Suprapubic skin (tissue), 4 donors: ENCODE measurements at regions not wholly inside any gene's neighbourhood (a gene's known extent, or its start where the extent isn't known, plus 50 kb on each side); places are given as distances from the start of the nearest gene placed in this dataset.

Source experiments
- DNase-seq, 2 donors: peaks; one replicate each; pipeline ENCODE4 v3.0.0-alpha.2; 2019; ENCODE audit warnings: low spot score in 2 of 2
- H3K27ac ChIP-seq: fragments of 200-600 bp; sonication (generic); one replicate; pipeline ENCODE4 v1.5.1; 2019
- H3K27me3 ChIP-seq: fragments of 200-600 bp; sonication (generic); one replicate; pipeline ENCODE4 v1.5.1; 2019
- H3K36me3 ChIP-seq: fragments of 200-600 bp; sonication (generic); one replicate; pipeline ENCODE4 v1.5.1; 2019
- H3K4me1 ChIP-seq: fragments of 200-600 bp; sonication (generic); one replicate; pipeline ENCODE4 v1.5.1; 2019
- H3K4me3 ChIP-seq: fragments of 200-600 bp; sonication (generic); one replicate; pipeline ENCODE4 v1.5.1; 2019; ENCODE audit warnings: mild to moderate bottlenecking
- H3K9me3 ChIP-seq: fragments of 200-600 bp; sonication (generic); one replicate; pipeline ENCODE4 v1.5.1; 2019
- EP300 ChIP-seq: sonication (generic); formaldehyde crosslinking; IDR thresholded peaks from one replicate; pipeline ENCODE4 v1.6.1; 2017; ENCODE audit warnings: antibody characterized with exemption
- POLR2A ChIP-seq, 2 donors: fragments of 450-650 bp; IDR thresholded peaks; one replicate each; pipeline ENCODE4 v1.6.1; 2017; ENCODE audit warnings: antibody characterized with exemption in 2 of 2, mild to moderate bottlenecking in 2 of 2, moderate library complexity in 2 of 2
- POLR2AphosphoS5 ChIP-seq, 3 donors: sonication (generic); formaldehyde crosslinking; IDR thresholded peaks; one replicate each; pipeline ENCODE4 v1.6.1; 2017; ENCODE audit warnings: antibody characterized with exemption in 3 of 3
- WGBS: methylation state at CpG from one replicate; pipeline ENCODE4 v1.1.5; 2018; 5-methylcytosine and 5-hydroxymethylcytosine counted together
- TF ChIP-seq, protein P1 (sequence below), 2 donors: fragments of 200-600 bp in 1 of 2; fragments of 450-650 bp in 1 of 2; sonication (generic) in 1 of 2; IDR thresholded peaks; one replicate each; pipeline ENCODE4 v1.5.1; 2016 to 2019; ENCODE audit warnings: antibody characterized with exemption in 2 of 2, mild to moderate bottlenecking in 1 of 2, moderate library complexity in 1 of 2

DNA sequence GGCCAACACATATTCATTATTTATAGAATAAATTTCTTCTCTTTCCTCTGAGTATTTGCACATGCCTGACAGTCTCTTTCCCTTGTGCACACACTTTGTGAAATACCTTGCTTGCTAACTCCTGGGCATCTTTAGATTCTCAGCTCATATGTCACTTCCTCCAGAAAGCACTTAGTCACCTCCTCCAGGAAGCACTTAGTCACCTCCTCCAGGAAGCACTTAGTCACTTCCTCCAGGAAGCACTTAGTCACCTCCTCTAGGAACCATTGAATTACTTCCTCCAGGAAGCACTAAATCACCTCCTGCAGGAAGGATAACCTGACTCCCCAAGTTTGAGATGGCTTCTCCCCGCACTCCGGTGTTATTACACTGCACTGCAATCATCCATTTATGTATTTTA, 462.5 kb upstream of the EEF2KMT start:
- no peaks in the 10 kb centered on the region for H3K9me3 ChIP-seq
- DNase-seq = no peak
- 84% methylated on average over 2 of the region's 2 CpGs for WGBS
- H3K27me3 ChIP-seq = no peaks in the 10 kb centered on the region
- H3K27ac ChIP-seq = no peak overlapping the region
- no peaks in the 10 kb centered on the region for H3K36me3 ChIP-seq
- H3K4me3 ChIP-seq = no peak overlapping the region
- TF ChIP-seq, protein P1, sequence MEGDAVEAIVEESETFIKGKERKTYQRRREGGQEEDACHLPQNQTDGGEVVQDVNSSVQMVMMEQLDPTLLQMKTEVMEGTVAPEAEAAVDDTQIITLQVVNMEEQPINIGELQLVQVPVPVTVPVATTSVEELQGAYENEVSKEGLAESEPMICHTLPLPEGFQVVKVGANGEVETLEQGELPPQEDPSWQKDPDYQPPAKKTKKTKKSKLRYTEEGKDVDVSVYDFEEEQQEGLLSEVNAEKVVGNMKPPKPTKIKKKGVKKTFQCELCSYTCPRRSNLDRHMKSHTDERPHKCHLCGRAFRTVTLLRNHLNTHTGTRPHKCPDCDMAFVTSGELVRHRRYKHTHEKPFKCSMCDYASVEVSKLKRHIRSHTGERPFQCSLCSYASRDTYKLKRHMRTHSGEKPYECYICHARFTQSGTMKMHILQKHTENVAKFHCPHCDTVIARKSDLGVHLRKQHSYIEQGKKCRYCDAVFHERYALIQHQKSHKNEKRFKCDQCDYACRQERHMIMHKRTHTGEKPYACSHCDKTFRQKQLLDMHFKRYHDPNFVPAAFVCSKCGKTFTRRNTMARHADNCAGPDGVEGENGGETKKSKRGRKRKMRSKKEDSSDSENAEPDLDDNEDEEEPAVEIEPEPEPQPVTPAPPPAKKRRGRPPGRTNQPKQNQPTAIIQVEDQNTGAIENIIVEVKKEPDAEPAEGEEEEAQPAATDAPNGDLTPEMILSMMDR (IDR thresholded peaks at IDR 0.05) = no peak
- no peaks in the 10 kb centered on the region for H3K4me1 ChIP-seq

DNA sequence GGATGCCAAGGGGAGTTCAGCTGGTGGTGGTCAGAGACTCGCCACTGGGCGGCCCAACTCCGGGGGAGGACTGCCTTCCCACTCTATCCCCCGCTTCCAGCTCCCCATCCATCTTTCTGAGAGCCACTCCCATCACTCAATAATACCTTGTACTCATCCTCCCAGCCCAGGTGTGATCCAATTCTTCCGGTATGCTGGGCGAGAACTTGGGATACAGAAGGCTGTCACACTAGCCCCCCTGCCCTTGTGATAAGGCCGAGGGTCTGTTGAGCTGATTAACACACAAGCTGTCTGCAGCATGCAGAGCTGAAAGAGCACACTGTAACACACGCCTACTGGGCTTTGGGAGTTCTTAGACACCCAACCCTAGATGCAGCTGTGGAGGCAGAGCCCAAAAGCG, 460.4 kb upstream of the EEF2KMT start:
- TF ChIP-seq, protein P1 (IDR thresholded peaks at IDR 0.05) = no peak
- no peak for TF ChIP-seq POLR2AphosphoS5 (IDR thresholded peaks at IDR 0.05)
- TF ChIP-seq EP300 = no peak
- no peak for TF ChIP-seq POLR2A (IDR thresholded peaks at IDR 0.05)
- no peak overlapping the region for H3K27ac ChIP-seq
- 71% methylated on average over 9 of the region's 9 CpGs for WGBS
- H3K4me1 ChIP-seq = no peaks in the 10 kb centered on the region
- H3K4me3 ChIP-seq = no peak overlapping the region
- no peaks in the 10 kb centered on the region for H3K36me3 ChIP-seq
- no peaks in the 10 kb centered on the region for H3K9me3 ChIP-seq
- no peak for DNase-seq
- no peaks in the 10 kb centered on the region for H3K27me3 ChIP-seq

GRCh38 chr16:5557448-5557847, 459.9 kb upstream of the EEF2KMT start:
- Histone ChIP-seq H3K36me3 (no peaks in the 10 kb centered on the region), H3K9me3 (no peaks in the 10 kb centered on the region), H3K27me3 (no peaks in the 10 kb centered on the region), H3K27ac (no peak overlapping the region), H3K4me3 (no peak overlapping the region), H3K4me1 (no peaks in the 10 kb centered on the region)
- 91% methylated on average over 3 of the region's 3 CpGs for WGBS
- TF ChIP-seq POLR2AphosphoS5 (IDR thresholded peaks at IDR 0.05) = no peak
- TF ChIP-seq POLR2A (IDR thresholded peaks at IDR 0.05) = no peak
- TF ChIP-seq, protein P1 (IDR thresholded peaks at IDR 0.05) = no peak
- no peak for TF ChIP-seq EP300
- no peak for DNase-seq

GRCh38 chr16:5556158-5556810, 458.7 kb upstream of the EEF2KMT start:
- TF ChIP-seq, protein P1 (IDR thresholded peaks at IDR 0.05) = no peak
- TF ChIP-seq POLR2AphosphoS5 (IDR thresholded peaks at IDR 0.05) = no peak
- TF ChIP-seq EP300 = no peak
- Histone ChIP-seq H3K27ac (no peak overlapping the region), H3K27me3 (no peaks in the 10 kb centered on the region), H3K36me3 (no peaks in the 10 kb centered on the region), H3K4me1 (no peaks in the 10 kb centered on the region), H3K9me3 (no peaks in the 10 kb centered on the region), H3K4me3 (no peak overlapping the region)
- DNase-seq = no peak
- 54% methylated on average over 13 of the region's 13 CpGs for WGBS

GRCh38 chr16:5551909-5552308, 454.3 kb upstream of the EEF2KMT start:
- Histone ChIP-seq H3K4me1 (no peaks in the 10 kb centered on the region), H3K9me3 (no peaks in the 10 kb centered on the region), H3K27ac (no peak overlapping the region), H3K27me3 (no peaks in the 10 kb centered on the region), H3K36me3 (no peaks in the 10 kb centered on the region), H3K4me3 (no peak overlapping the region)
- DNase-seq = no peak
- TF ChIP-seq EP300 (no peak), POLR2AphosphoS5 (IDR thresholded peaks at IDR 0.05) (no peak)
- WGBS = 51% methylated on average over 7 of the region's 7 CpGs

DNA sequence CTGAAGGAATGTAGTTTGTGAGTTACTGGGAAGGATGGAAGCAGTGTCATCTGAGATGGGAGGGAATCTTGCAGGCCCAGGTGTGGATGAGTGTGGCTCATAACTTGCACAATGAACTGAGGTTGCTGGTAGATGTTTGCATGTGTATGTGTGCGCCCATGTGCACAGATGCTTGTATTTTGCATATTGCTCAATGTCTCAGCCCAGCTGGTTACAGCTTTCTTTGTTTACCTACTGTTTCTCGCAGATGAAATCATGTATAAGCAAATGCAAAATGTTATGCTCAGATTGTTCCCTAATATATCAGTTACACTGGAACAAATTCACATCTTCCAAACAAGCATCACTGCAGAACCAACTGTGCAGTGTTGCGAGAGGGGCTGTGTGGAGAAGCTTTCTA, 452.2 kb upstream of the EEF2KMT start:
- H3K4me1 ChIP-seq = no peaks in the 10 kb centered on the region
- no peak overlapping the region for H3K4me3 ChIP-seq
- H3K27me3 ChIP-seq = no peaks in the 10 kb centered on the region
- WGBS = 71% methylated on average over 3 of the region's 3 CpGs
- no peak for DNase-seq
- H3K9me3 ChIP-seq = no peaks in the 10 kb centered on the region
- H3K36me3 ChIP-seq = no peaks in the 10 kb centered on the region
- no peak overlapping the region for H3K27ac ChIP-seq
- TF ChIP-seq POLR2A (IDR thresholded peaks at IDR 0.05) (no peak), EP300 (no peak), POLR2AphosphoS5 (IDR thresholded peaks at IDR 0.05) (no peak)
- TF ChIP-seq, protein P1 (IDR thresholded peaks at IDR 0.05) = no peak
